ENCODE measurements at regions not wholly inside any gene's neighbourhood (a gene's known extent, or its start where the extent isn't known, plus 50 kb on each side); places are given as distances from the start of the nearest gene placed in this dataset.

DNA sequence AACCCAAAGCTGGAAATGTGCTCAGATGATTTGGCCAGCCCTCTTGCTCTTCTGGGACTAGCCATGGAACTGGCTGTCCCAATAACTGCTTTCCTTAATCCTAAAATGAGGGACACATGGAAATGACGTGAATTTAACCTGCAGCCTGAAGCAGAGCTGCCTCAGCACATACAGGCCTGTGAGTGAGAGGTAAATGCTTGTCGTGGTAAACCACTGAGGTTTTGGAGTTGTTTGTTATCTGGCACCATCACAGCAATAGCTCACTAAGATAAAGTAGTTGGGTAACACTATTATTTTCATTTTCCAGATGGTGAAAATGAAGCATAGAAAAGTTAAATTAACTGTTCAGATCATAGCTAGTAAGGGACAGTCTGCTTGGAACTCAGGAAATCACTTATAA is 333.4 kb upstream of the CHD6 start:
- CTCF ChIA-PET (ENCODE audit: low intra/inter-chr PET ratio, low total read pairs), result no interaction called here
- no peak overlapping the region for H3K27ac ChIP-seq (ENCODE audit: extremely low read length, insufficient read depth, low read length)
- H3K4me3 ChIP-seq (replicated peaks in 1 of 3; ENCODE audit: insufficient read depth in 1 of 3, low read depth in 2 of 3, low read length in 3 of 3), result no peak overlapping the region
- no peaks in the 10 kb centered on the region for H4K20me1 ChIP-seq (ENCODE audit: insufficient read depth, low read length)
- H3K9ac ChIP-seq (ENCODE audit: insufficient read depth, low read depth, low read length), result no peak overlapping the region
- TF ChIP-seq DRAP1 (CRISPR knock-in tag; IDR thresholded peaks at IDR 0.05) (no peak), ATRX (CRISPR knock-in tag; IDR thresholded peaks at IDR 0.05; ENCODE audit: borderline replicate concordance) (no peak), RARA (CRISPR knock-in tag; IDR thresholded peaks at IDR 0.05) (no peak), ZNF335 (CRISPR knock-in tag; IDR thresholded peaks at IDR 0.05) (no peak), LCORL (IDR thresholded peaks at IDR 0.05) (no peak), LCORL (CRISPR knock-in tag; IDR thresholded peaks at IDR 0.05) (no peak), PAXIP1 (CRISPR knock-in tag; conservative IDR thresholded peaks at IDR 0.05) (no peak), HNF4A (CRISPR knock-in tag; IDR thresholded peaks at IDR 0.05) (no peak)
- TF ChIP-seq, protein P1, sequence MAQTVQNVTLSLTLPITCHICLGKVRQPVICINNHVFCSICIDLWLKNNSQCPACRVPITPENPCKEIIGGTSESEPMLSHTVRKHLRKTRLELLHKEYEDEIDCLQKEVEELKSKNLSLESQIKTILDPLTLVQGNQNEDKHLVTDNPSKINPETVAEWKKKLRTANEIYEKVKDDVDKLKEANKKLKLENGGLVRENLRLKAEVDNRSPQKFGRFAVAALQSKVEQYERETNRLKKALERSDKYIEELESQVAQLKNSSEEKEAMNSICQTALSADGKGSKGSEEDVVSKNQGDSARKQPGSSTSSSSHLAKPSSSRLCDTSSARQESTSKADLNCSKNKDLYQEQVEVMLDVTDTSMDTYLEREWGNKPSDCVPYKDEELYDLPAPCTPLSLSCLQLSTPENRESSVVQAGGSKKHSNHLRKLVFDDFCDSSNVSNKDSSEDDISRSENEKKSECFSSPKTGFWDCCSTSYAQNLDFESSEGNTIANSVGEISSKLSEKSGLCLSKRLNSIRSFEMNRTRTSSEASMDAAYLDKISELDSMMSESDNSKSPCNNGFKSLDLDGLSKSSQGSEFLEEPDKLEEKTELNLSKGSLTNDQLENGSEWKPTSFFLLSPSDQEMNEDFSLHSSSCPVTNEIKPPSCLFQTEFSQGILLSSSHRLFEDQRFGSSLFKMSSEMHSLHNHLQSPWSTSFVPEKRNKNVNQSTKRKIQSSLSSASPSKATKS (CRISPR knock-in tag; IDR thresholded peaks at IDR 0.05), result no peak
- TF ChIP-seq, protein P2, sequence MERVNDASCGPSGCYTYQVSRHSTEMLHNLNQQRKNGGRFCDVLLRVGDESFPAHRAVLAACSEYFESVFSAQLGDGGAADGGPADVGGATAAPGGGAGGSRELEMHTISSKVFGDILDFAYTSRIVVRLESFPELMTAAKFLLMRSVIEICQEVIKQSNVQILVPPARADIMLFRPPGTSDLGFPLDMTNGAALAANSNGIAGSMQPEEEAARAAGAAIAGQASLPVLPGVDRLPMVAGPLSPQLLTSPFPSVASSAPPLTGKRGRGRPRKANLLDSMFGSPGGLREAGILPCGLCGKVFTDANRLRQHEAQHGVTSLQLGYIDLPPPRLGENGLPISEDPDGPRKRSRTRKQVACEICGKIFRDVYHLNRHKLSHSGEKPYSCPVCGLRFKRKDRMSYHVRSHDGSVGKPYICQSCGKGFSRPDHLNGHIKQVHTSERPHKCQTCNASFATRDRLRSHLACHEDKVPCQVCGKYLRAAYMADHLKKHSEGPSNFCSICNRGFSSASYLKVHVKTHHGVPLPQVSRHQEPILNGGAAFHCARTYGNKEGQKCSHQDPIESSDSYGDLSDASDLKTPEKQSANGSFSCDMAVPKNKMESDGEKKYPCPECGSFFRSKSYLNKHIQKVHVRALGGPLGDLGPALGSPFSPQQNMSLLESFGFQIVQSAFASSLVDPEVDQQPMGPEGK (CRISPR knock-in tag; IDR thresholded peaks at IDR 0.05), result no peak
- H3K4me1 ChIP-seq (ENCODE audit: insufficient read depth, low read length), result no peaks in the 10 kb centered on the region
- no peaks in the 10 kb centered on the region for H3K79me2 ChIP-seq (ENCODE audit: insufficient read depth, low read length)
- in situ Hi-C loops (cut with HindIII; ENCODE audit: extremely low pct_ligation_motif_present, low pct_unique_long_range_greater_than_20kb), result loop anchor here (5.0 to 10.0 kb wide), 3 partner anchors 583 to 1453 kb away; no protein-coding TSS in a partner anchor
- DNase-seq (ENCODE audit: low spot score), result no peak
- H2AFZ ChIP-seq (ENCODE audit: low read length), result no peak overlapping the region
- intact Hi-C loops (cut with micrococcal nuclease; ENCODE audit: unreplicated experiment), result no loop called here
- POLR2A ChIA-PET, result no interaction called here
- H3K9me3 ChIP-seq (ENCODE audit: low read length), result no peaks in the 10 kb centered on the region
- H3K4me2 ChIP-seq (ENCODE audit: low read depth, low read length), result no peak overlapping the region
- WGBS (ENCODE audit: low lambda C conversion rate), result 0% methylated on average over 2 of the region's 2 CpGs
- H3K27me3 ChIP-seq (ENCODE audit: control insufficient read depth in 1 of 2, insufficient read depth in 2 of 2, low read length in 2 of 2), result no peaks in the 10 kb centered on the region
- ATAC-seq, result no peak
- FAIRE-seq, result no peak
- BruUV-seq (replicated peaks), result no TSS peak
- no peaks in the 10 kb centered on the region for H3K36me3 ChIP-seq (replicated peaks in 1 of 2; ENCODE audit: control insufficient read depth in 1 of 2, insufficient read depth in 2 of 2, low read length in 2 of 2)
